ENCODE measurements at regions not wholly inside any gene's neighbourhood (a gene's known extent, or its start where the extent isn't known, plus 50 kb on each side); places are given as distances from the start of the nearest gene placed in this dataset.

DNA sequence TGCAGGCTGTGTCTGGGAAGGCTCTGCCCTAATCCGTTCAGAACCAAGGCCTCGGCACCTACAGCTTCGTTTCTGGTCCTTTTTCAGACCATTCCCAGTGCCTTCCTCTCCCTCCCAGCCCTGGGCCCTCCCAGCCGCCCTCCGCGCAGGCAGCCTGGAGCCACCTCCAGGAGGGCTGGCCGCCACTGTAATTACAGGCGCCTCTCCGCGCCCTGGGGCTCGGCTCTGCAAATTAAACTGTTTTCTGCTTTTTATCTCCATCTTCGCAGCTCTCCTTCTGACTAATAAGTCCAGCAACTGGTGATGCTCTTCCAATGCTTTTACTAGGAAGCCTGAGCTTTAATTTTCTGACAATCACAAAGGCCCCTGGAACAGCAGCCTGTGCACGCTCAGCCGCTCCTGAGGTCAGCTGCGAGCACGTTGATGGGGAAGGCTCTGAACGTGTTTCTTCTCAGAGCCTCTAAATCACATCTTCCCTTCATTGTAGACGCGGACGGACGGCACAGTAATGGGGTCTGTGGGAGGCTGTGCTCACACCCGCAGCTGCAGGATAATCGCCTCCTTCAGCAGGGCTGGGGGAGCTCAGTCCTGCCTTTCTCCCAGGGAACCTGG, 194.6 kb downstream of the DLL1 start:
- TF ChIP-seq, protein P1, sequence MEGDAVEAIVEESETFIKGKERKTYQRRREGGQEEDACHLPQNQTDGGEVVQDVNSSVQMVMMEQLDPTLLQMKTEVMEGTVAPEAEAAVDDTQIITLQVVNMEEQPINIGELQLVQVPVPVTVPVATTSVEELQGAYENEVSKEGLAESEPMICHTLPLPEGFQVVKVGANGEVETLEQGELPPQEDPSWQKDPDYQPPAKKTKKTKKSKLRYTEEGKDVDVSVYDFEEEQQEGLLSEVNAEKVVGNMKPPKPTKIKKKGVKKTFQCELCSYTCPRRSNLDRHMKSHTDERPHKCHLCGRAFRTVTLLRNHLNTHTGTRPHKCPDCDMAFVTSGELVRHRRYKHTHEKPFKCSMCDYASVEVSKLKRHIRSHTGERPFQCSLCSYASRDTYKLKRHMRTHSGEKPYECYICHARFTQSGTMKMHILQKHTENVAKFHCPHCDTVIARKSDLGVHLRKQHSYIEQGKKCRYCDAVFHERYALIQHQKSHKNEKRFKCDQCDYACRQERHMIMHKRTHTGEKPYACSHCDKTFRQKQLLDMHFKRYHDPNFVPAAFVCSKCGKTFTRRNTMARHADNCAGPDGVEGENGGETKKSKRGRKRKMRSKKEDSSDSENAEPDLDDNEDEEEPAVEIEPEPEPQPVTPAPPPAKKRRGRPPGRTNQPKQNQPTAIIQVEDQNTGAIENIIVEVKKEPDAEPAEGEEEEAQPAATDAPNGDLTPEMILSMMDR (conservative IDR thresholded peaks at IDR 0.05; ENCODE audit: low read depth in 2 of 2): no peak
- no peak for TF ChIP-seq EZH2 (IDR thresholded peaks at IDR 0.05; ENCODE audit: low read depth, unreplicated experiment)
- TF ChIP-seq EZH2phosphoT487 (IDR thresholded peaks at IDR 0.05; ENCODE audit: unreplicated experiment): no peak
- no peak for TF ChIP-seq POLR2AphosphoS5 (IDR thresholded peaks at IDR 0.05; ENCODE audit: low read depth)
- TF ChIP-seq ZNF331 (CRISPR knock-in tag; IDR thresholded peaks at IDR 0.05; ENCODE audit: low read depth): no peak
- TF ChIP-seq, protein P2, sequence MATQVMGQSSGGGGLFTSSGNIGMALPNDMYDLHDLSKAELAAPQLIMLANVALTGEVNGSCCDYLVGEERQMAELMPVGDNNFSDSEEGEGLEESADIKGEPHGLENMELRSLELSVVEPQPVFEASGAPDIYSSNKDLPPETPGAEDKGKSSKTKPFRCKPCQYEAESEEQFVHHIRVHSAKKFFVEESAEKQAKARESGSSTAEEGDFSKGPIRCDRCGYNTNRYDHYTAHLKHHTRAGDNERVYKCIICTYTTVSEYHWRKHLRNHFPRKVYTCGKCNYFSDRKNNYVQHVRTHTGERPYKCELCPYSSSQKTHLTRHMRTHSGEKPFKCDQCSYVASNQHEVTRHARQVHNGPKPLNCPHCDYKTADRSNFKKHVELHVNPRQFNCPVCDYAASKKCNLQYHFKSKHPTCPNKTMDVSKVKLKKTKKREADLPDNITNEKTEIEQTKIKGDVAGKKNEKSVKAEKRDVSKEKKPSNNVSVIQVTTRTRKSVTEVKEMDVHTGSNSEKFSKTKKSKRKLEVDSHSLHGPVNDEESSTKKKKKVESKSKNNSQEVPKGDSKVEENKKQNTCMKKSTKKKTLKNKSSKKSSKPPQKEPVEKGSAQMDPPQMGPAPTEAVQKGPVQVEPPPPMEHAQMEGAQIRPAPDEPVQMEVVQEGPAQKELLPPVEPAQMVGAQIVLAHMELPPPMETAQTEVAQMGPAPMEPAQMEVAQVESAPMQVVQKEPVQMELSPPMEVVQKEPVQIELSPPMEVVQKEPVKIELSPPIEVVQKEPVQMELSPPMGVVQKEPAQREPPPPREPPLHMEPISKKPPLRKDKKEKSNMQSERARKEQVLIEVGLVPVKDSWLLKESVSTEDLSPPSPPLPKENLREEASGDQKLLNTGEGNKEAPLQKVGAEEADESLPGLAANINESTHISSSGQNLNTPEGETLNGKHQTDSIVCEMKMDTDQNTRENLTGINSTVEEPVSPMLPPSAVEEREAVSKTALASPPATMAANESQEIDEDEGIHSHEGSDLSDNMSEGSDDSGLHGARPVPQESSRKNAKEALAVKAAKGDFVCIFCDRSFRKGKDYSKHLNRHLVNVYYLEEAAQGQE (IDR thresholded peaks at IDR 0.05; ENCODE audit: unreplicated experiment): no peak

All from GM23338 (cell line).